GM19025 (cell line): ENCODE measurements at regions not wholly inside any gene's neighbourhood (a gene's known extent, or its start where the extent isn't known, plus 50 kb on each side); places are given as distances from the start of the nearest gene placed in this dataset.

Source experiments
- ATAC-seq: cut with Tn5 transposase; IDR thresholded peaks from one replicate; pipeline ENCODE4 v1.9.1; 2021; ENCODE audit warnings: mild to moderate bottlenecking, low read depth, moderate library complexity; ENCODE audit not compliant: unreplicated experiment

- ATAC-seq, result no peak
Measured at GRCh38 chrX:42725196-42725595, 52.8 kb downstream of the PPP1R2C start.

- no peak for ATAC-seq
Measured at GRCh38 chrX:42720209-42720608, 57.8 kb downstream of the PPP1R2C start.

GRCh38 chrX:42715701-42716262 lies 62.2 kb downstream of the PPP1R2C start:
- ATAC-seq, result no peak

GRCh38 chrX:42714981-42715700 lies 62.8 kb downstream of the PPP1R2C start:
- ATAC-seq, result peak; percentile 48

GRCh38 chrX:42710452-42710851 lies 67.5 kb downstream of the PPP1R2C start:
- ATAC-seq, result no peak

GRCh38 chrX:42708222-42708621 lies 69.7 kb downstream of the PPP1R2C start:
- ATAC-seq, result no peak

GRCh38 chrX:42707742-42708141 lies 70.2 kb downstream of the PPP1R2C start:
- no peak for ATAC-seq

DNA sequence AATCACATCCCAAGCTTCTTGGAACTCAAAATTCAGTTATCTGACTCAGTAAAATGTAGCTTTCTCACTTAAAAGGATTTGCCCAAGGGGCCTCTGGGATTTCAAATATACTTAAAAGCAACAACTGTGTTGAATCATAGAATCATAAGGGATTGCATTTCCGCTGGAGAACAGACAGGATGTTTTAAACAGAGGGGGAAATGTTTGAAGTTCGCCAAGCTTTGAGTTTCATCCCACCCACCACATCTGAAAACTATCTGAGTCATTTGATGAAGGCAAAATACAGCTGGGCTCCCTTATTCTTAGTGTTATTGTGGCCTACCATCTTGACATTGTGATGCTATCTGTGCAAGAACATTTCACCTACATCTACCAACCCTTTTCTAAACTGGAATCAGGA lies 73.5 kb downstream of the PPP1R2C start:
- no peak for ATAC-seq

DNA sequence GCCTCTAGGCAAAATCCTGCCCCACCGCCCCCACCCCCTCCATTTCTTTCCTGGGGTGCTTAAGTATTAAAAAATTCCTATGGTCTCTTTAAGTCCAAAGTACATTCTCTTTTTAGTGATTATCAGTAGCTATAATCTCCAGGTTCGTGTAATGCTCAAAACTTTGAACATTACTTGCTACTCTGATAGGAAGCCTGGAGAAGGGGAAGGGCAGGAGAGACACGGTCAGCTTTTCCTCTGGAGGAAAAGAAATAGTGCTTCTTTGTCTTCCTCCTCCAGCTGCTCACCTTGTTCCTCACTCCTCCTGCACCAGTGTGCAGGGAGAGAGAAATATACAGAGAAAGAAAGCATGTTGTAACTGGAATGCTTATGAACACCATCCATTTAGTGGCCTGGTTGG lies 80.4 kb downstream of the PPP1R2C start:
- ATAC-seq, result no peak

GRCh38 chrX:42696536-42697124 lies 81.3 kb downstream of the PPP1R2C start:
- no peak for ATAC-seq

DNA sequence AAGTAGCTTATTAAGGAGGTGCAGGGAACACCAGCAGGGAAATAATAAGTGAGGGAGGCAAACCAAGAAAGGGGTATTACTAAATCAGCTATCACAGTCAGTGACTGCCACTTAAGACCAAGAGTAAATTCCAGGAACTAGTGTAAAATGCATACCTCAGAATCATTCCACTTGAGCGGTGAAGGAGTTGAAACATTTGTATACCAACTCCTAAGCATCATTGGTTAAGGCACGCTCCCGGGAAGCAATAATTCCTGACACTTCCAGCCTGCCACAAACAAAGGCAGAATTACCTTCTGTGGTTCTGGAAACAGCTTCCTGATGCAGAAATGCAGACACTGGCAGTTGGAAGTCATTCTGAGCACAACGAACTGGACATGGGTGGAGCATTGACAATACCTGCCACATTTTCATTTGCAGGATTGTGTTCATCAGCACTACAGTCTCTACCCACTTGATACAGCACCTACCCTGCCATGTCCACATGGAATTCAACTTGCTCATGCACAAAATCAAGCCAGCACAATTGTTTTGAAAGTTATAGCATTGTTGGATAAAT lies 82.1 kb downstream of the PPP1R2C start:
- no peak for ATAC-seq

- no peak for ATAC-seq
Measured at GRCh38 chrX:42694260-42694815, 83.6 kb downstream of the PPP1R2C start.

- no peak for ATAC-seq
Measured at GRCh38 chrX:42691196-42691595, 86.8 kb downstream of the PPP1R2C start.

- no peak for ATAC-seq
Measured at GRCh38 chrX:42686706-42687105, 91.3 kb downstream of the PPP1R2C start.

DNA sequence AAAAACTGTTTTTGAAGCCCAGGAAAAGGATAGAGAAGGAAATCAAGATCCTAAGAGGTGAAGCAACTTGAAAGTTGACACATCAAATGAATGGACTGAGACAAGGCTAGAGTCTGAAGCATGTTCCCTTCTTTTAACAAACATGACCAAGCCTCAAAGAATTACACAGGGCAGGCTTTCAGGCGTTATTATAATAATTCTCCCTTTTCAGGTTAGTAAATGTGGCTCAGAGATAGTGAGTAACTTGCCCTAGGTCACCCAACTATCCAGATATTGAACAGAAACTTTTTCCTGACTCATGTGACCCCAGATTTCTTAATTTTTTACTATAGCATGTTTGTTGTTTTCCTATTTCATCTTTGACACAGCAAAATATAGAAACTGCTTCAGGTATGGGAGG lies 91.7 kb downstream of the PPP1R2C start:
- no peak for ATAC-seq

DNA sequence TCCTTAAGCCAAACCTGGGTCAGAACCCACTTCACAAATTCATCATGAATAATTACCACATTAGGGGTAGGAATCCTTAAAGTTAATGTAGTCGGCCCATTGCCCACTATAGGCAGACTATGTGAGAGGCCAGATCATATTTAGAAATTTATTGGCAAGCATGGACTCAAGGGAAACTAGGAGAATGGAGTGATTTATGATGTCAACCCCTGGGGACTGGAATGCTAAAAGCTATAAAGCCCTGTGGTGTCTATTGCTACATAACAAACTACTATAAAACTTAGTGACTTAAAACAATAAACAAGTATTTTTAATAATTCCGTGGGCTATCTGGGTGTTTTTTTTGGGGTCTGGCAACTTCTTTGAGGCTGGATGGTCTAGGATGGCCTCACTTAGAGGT lies 93.9 kb downstream of the PPP1R2C start:
- no peak for ATAC-seq

- ATAC-seq, result no peak
Measured at GRCh38 chrX:42680666-42681065, 97.3 kb downstream of the PPP1R2C start.

DNA sequence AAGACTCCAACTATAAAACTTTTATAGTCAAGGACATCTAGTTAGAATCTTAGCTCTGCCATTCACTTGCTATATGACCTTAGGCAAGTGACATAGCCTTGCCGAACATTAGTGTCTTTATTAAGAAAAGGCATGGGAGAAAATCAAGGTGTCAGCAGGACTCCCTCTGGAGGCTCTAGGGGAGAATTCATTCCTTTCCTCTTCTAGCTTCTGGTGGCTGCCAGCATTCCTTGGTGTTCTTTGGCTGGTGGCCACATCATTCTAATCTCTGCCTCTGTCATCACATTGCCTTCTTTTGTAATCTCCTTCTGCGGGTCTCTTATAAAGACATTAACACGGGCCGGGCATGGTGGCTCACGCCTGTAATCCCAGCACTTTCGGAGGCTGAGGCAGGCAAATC lies 99.8 kb downstream of the PPP1R2C start:
- no peak for ATAC-seq

- no peak for ATAC-seq
Measured at GRCh38 chrX:42673301-42673810, 104.6 kb downstream of the PPP1R2C start.

DNA sequence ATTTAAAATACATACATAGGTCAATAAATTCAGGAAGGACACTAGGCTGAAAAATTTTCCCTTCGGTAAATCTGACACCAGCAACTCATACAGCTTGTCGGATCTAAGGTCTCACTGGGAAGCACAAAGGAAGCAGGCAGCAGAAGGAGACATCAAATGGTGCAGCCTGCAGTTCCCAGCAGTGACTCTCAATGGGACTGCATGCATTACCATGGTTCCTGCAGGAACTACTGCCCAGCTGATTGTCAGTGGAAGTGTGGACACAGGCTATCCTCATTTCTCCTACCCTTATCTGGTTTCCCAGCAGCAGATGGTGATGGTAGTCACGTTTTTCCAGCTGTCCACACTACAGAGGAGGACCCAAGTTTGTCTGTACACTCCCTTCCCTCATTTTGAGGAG lies 113.3 kb downstream of the PPP1R2C start:
- no peak for ATAC-seq

DNA sequence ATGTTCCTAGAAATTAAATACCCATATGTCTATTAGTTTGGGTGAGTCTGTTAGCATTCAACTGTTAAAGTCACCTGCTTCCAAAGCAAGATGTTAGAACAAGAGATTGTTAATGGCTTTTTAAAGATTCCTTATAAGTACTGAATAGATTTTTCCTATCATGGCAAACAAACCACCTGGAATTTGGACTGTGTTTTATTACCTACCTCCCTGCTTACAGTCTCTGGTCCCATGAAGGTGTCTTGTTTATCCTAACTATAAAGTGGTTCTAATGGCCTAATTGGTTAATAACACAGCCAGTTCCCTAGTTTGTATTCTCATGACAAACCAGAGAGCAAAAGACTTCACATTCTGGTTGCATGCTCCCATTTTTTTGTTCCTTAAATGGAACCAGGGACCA lies 149.5 kb downstream of the PPP1R2C start:
- ATAC-seq, result no peak
